GM12892 (cell line): ENCODE measurements at regions not wholly inside any gene's neighbourhood (a gene's known extent, or its start where the extent isn't known, plus 50 kb on each side); places are given as distances from the start of the nearest gene placed in this dataset.

Experiments
- POLR2AphosphoS5 ChIP-seq: IDR thresholded peaks from 2 replicates; pipeline ENCODE4 v1.6.1; 2011; ENCODE audit warnings: low read depth, low read length, control low read depth
- TAF1 ChIP-seq: IDR thresholded peaks from 2 replicates; pipeline ENCODE4 v1.6.1; 2011; ENCODE audit warnings: low read depth, mild to moderate bottlenecking, control low read depth, low read length, borderline replicate concordance

DNA sequence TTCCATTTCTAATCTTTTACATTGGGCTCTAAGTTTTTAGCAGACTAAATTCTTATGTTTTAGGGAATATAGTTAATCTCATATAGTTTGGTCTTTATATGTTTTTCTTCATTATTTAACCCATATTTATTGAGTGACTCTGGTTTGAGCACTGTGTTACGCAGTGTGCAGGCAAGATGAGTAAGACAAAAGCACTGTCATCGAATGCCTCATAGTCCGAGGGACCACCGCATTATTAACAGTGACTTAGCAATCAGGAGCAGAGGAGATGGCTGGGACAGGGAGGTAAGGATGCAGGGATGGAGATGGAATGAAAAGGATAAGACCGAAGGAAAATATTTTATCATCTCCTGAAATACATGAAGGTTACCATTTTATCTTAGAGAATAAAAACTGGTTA, 65.2 kb upstream of the CTSC start:
- TF ChIP-seq POLR2AphosphoS5, result no peak
- no peak for TF ChIP-seq TAF1
